PC-9 (cell line): ENCODE measurements at regions not wholly inside any gene's neighbourhood (a gene's known extent, or its start where the extent isn't known, plus 50 kb on each side); places are given as distances from the start of the nearest gene placed in this dataset.

Source experiments
- BruUV-seq: library from RNA; stranded (reverse); fragments of 400-500 nt; replicated peaks from 2 replicates; lab custom pipeline; 2021; lab: Mats Ljungman, UMichigan
- CTCF ChIA-PET: fragments of 300-600 bp; sonication (Branson Sonifier 250); formaldehyde crosslinking; loops from one replicate; lab custom pipeline; 2022; ENCODE audit warnings: antibody characterized with exemption; lab: Charles Lee
- POLR2A ChIA-PET: fragments of 300-600 bp; sonication (Branson Sonifier 250); formaldehyde crosslinking; loops from one replicate; lab custom pipeline; 2022; ENCODE audit warnings: antibody characterized with exemption; ENCODE audit not compliant: unreplicated experiment; lab: Charles Lee
- DNase-seq, 2 experiments: peaks; one replicate each; pipeline versions ENCODE4 v3.0.0 to v3.0.0-alpha.2; 2015 to 2022; ENCODE audit warnings: mixed read lengths in 1 of 2
- H2AFZ ChIP-seq: fragments of 200-600 bp; sonication (generic); 2 replicates; pipeline ENCODE4 v1.8.1; 2017; ENCODE audit warnings: antibody characterized with exemption
- H3F3A ChIP-seq: fragments of 200-600 bp; sonication (generic); 2 replicates; pipeline ENCODE4 v1.8.1; 2017; ENCODE audit warnings: antibody characterized with exemption, mild to moderate bottlenecking, low read depth; ENCODE audit not compliant: insufficient read depth
- H3K27ac ChIP-seq: fragments of 200-600 bp; sonication (generic); 2 replicates; pipeline ENCODE4 v1.6.1; 2016; ENCODE audit warnings: mixed run types
- H3K27me3 ChIP-seq: fragments of 200-600 bp; sonication (generic); 2 replicates; pipeline ENCODE4 v1.6.1; 2016; ENCODE audit warnings: low read depth, mixed run types; ENCODE audit not compliant: insufficient read depth
- H3K36me3 ChIP-seq: fragments of 200-600 bp; sonication (generic); 2 replicates; pipeline ENCODE4 v1.6.1; 2016; ENCODE audit warnings: low read depth, mixed run types
- H3K4me1 ChIP-seq: fragments of 200-600 bp; sonication (generic); replicated peaks from 2 replicates; pipeline ENCODE4 v1.6.1; 2016; ENCODE audit warnings: mixed run types; ENCODE audit not compliant: insufficient read depth
- H3K4me2 ChIP-seq: fragments of 200-600 bp; sonication (generic); 2 replicates; pipeline ENCODE4 v1.6.1; 2017; ENCODE audit warnings: mixed run types
- H3K4me3 ChIP-seq: fragments of 200-600 bp; sonication (generic); 2 replicates; pipeline ENCODE4 v1.6.1; 2016; ENCODE audit warnings: mixed run types
- H3K79me2 ChIP-seq: fragments of 200-600 bp; sonication (generic); 2 replicates; pipeline ENCODE4 v1.6.1; 2017; ENCODE audit warnings: low read depth, mixed run types
- H3K9me2 ChIP-seq: fragments of 200-600 bp; sonication (generic); 2 replicates; pipeline ENCODE4 v1.8.1; 2017; ENCODE audit warnings: mild to moderate bottlenecking; ENCODE audit not compliant: insufficient read depth
- H3K9me3 ChIP-seq: fragments of 200-600 bp; sonication (generic); 2 replicates; pipeline ENCODE4 v1.8.1; 2016; ENCODE audit warnings: low read depth; ENCODE audit not compliant: insufficient read depth
- H4K20me1 ChIP-seq: fragments of 200-600 bp; sonication (generic); 2 replicates; pipeline ENCODE4 v1.8.1; 2017; ENCODE audit not compliant: insufficient read depth
- EZH2 ChIP-seq: fragments of 200-600 bp; sonication (generic); IDR thresholded peaks from 2 replicates; pipeline ENCODE4 v1.8.0; 2017; ENCODE audit warnings: antibody characterized with exemption, low read depth
- intact Hi-C: fragments of 100-400 bp; cut with micrococcal nuclease; formaldehyde crosslinking; loops from one replicate; pipeline ENCODE4 v1.10.0; 2022; ENCODE audit not compliant: unreplicated experiment
- TF ChIP-seq, protein P1 (sequence below): fragments of 200-600 bp; sonication (generic); conservative IDR thresholded peaks from 2 replicates; pipeline ENCODE4 v1.6.1; 2017; ENCODE audit warnings: mixed run types, antibody characterized with exemption, mild to moderate bottlenecking, moderate library complexity

DNA sequence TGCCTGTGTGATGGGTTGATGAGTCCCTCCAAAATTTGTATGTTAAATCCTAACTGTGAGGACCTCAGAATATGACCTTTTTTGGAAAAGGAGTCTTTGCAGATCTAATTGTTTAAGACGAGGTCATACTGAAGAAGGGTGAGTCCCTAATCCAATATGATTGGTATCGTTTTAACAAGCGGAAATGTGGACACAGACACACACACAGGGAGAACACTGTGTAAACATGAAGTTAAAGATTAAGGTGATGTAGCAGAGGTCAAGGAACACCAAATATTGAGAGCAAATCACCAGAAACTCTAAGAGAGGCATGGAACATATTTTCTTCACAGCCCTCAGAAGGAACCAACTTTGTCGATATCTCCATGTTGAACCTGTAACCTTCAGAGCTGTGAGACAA is 1106.7 kb downstream of the SLC6A15 start:
- BruUV-seq = no TSS peak
- no peaks in the 10 kb centered on the region for H3K4me1 ChIP-seq
- no peaks in the 10 kb centered on the region for H3K36me3 ChIP-seq
- no peak overlapping the region for H3K4me2 ChIP-seq
- no peaks in the 10 kb centered on the region for H4K20me1 ChIP-seq
- no peak overlapping the region for H3K27ac ChIP-seq
- H2AFZ ChIP-seq = no peak overlapping the region
- H3F3A ChIP-seq = no peaks in the 10 kb centered on the region
- no peaks in the 10 kb centered on the region for H3K9me2 ChIP-seq
- intact Hi-C loops = no loop called here
- no peaks in the 10 kb centered on the region for H3K27me3 ChIP-seq
- ChIA-PET POLR2A (no interaction called here), CTCF (no interaction called here)
- TF ChIP-seq, protein P1, sequence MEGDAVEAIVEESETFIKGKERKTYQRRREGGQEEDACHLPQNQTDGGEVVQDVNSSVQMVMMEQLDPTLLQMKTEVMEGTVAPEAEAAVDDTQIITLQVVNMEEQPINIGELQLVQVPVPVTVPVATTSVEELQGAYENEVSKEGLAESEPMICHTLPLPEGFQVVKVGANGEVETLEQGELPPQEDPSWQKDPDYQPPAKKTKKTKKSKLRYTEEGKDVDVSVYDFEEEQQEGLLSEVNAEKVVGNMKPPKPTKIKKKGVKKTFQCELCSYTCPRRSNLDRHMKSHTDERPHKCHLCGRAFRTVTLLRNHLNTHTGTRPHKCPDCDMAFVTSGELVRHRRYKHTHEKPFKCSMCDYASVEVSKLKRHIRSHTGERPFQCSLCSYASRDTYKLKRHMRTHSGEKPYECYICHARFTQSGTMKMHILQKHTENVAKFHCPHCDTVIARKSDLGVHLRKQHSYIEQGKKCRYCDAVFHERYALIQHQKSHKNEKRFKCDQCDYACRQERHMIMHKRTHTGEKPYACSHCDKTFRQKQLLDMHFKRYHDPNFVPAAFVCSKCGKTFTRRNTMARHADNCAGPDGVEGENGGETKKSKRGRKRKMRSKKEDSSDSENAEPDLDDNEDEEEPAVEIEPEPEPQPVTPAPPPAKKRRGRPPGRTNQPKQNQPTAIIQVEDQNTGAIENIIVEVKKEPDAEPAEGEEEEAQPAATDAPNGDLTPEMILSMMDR = no peak
- DNase-seq = no peak
- no peaks in the 10 kb centered on the region for H3K9me3 ChIP-seq
- no peaks in the 10 kb centered on the region for H3K79me2 ChIP-seq
- no peak overlapping the region for H3K4me3 ChIP-seq

DNA sequence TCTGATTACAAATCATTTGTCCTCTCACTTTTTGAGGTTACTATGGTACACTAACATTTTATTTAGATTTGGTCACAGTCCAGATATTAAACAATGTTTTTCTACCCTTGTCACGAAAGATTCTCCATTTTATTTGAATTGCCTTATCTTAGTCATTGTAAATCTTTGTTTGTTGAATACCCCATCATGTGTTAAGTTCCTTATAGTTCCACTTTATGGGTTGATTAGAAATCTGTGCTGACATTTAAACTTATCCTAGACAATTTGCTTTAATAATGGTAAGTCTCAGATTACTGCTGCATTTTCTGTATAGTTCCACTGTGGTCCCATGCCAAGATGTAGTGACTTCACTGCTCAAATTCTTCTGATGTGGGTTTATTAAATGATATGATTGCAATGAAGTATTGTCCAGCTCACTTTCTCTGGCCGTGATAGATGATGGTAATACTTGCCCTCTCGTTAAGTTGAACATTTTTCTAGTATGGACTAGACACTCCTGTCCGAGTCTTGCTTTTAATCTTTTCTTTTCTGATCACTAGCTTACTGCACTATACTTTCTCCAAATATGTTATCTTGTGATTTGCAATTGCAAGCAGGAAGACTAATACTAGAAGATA is 1107.3 kb downstream of the SLC6A15 start:
- no peaks in the 10 kb centered on the region for H4K20me1 ChIP-seq
- DNase-seq = no peak

DNA sequence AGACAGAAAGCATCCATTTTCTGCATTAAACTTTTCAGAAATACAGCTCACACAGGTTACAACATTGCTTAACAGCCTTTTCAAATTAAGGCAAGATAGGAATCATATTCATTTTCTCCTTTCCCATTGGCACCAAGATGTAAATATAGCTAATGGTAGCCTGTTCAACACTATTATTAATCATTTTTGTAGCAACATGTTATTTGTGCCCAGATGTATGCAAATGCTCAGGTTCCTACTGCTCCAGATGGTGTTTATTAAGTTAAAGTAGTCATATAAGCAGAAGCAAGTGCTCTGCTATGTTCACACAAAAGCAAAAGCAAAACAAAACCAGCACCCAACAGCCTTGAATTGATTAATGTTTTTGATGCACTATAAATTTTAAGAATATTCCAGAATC is 1110.6 kb downstream of the SLC6A15 start:
- Histone ChIP-seq H3F3A (no peaks in the 10 kb centered on the region), H3K36me3 (no peaks in the 10 kb centered on the region), H2AFZ (no peak overlapping the region), H3K4me1 (no peaks in the 10 kb centered on the region), H4K20me1 (no peaks in the 10 kb centered on the region), H3K4me3 (no peak overlapping the region), H3K27me3 (no peaks in the 10 kb centered on the region), H3K9me3 (no peaks in the 10 kb centered on the region), H3K9me2 (no peaks in the 10 kb centered on the region), H3K4me2 (no peak overlapping the region), H3K27ac (no peak overlapping the region), H3K79me2 (no peaks in the 10 kb centered on the region)
- no peak for DNase-seq
- CTCF ChIA-PET = no interaction called here
- no TSS peak for BruUV-seq
- POLR2A ChIA-PET = interaction anchor here (0.6 kb wide), 1 partner anchor 1075 kb away, joined by 9 read pairs; no protein-coding TSS in a partner anchor
- intact Hi-C loops = no loop called here
- TF ChIP-seq, protein P1 = no peak
- TF ChIP-seq EZH2 = no peak

More for the DNA sequence above, 1107.3 kb downstream of the SLC6A15 start:
- intact Hi-C loops = no loop called here
- Histone ChIP-seq H3K27me3 (no peaks in the 10 kb centered on the region), H3K4me1 (no peaks in the 10 kb centered on the region), H3F3A (no peaks in the 10 kb centered on the region), H3K27ac (no peak overlapping the region), H2AFZ (0 out of 2 replicates have a peak overlapping the region, but pooled peaks have one; percentile 29), H3K9me2 (no peaks in the 10 kb centered on the region), H3K79me2 (no peaks in the 10 kb centered on the region), H3K4me3 (no peak overlapping the region), H3K9me3 (no peaks in the 10 kb centered on the region), H3K4me2 (no peak overlapping the region), H3K36me3 (no peaks in the 10 kb centered on the region)
- ChIA-PET CTCF (no interaction called here), POLR2A (no interaction called here)
- BruUV-seq = no TSS peak
- TF ChIP-seq, protein P1 = no peak
- TF ChIP-seq EZH2 = no peak
